HCT116 (cell line): ENCODE measurements at regions not wholly inside any gene's neighbourhood (a gene's known extent, or its start where the extent isn't known, plus 50 kb on each side); places are given as distances from the start of the nearest gene placed in this dataset.

Source experiments
- EZH2phosphoT487 ChIP-seq: fragments of 200-600 bp; IDR thresholded peaks from 2 replicates; pipeline ENCODE4 v1.6.1; 2018; ENCODE audit warnings: antibody characterized with exemption, borderline replicate concordance
- FOSL1 ChIP-seq: IDR thresholded peaks from 2 replicates; pipeline ENCODE4 v1.6.1; 2012; ENCODE audit warnings: low read depth
- JUND ChIP-seq: IDR thresholded peaks from 2 replicates; pipeline ENCODE4 v1.6.1; 2012
- POLR2A ChIP-seq: IDR thresholded peaks from 2 replicates; pipeline ENCODE4 v1.7.0; 2011; ENCODE audit warnings: borderline replicate concordance; ENCODE audit not compliant: insufficient read depth, insufficient read length; ENCODE audit errors: extremely low read depth
- POLR2AphosphoS5 ChIP-seq: IDR thresholded peaks from 2 replicates; pipeline ENCODE4 v1.6.1; 2011; ENCODE audit warnings: mild to moderate bottlenecking, low read depth, low read length, moderate library complexity
- SIN3A ChIP-seq: IDR thresholded peaks from 2 replicates; pipeline ENCODE4 v1.6.1; 2012; ENCODE audit warnings: low read depth
- YY1 ChIP-seq: IDR thresholded peaks from 2 replicates; pipeline ENCODE4 v1.6.1; 2011; ENCODE audit warnings: low read length, low read depth, moderate library complexity, mild to moderate bottlenecking; ENCODE audit not compliant: insufficient replicate concordance; ENCODE audit errors: extremely low read depth
- TF ChIP-seq, protein P1 (sequence below): IDR thresholded peaks from 2 replicates; pipeline ENCODE4 v1.6.1; 2012
- TF ChIP-seq, protein P2 (sequence below), 3 experiments: fragments of 200-600 bp in 1 of 3; sonication (generic) in 1 of 3; IDR thresholded peaks in 2 of 3; conservative IDR thresholded peaks in 1 of 3; 2 replicates each; pipeline ENCODE4 v1.5.1; 2012 to 2017; ENCODE audit warnings: low read depth in 2 of 3, low read length in 2 of 3, antibody characterized with exemption in 1 of 3, borderline replicate concordance in 1 of 3, control low read depth in 1 of 3, mild to moderate bottlenecking in 1 of 3, mixed read lengths in 1 of 3, mixed run types in 1 of 3, moderate library complexity in 1 of 3; ENCODE audit not compliant: insufficient read depth in 1 of 3

DNA sequence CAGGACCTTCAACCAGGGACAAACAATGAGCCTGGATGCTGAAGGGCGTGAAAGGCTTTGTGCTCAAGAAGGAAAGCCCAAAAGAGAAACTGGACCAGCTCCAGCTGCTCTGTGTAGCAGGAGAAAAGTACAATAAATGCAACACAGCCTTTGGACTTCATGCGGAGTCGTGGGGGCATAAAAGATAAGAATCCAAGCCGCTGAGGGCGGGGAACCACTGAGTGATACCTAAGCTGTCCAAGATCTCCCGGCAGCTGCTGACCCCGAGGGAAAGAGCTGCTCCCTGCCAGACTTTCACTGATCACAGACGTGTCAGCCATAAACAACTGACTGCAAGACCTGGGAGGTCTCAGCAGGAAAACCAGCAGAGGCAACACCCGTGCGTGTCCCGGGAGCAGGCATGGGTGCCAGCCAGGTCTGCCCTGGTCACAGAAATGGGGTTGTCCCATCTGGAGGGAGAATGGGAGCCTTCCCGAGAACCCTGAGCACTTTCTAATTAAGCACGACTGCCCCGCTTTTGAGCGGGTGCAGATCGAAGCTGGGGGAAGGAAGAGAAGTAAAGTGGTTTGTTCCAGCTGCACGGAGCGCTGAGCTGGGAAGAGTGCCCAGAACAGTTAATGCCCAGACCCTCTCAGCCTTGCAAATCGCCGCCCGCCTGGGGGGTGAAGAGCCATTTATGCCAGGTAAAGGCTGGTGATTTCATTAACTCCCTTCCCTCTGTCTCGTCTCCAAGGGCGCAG is 68.3 kb upstream of the TARDBP start:
- TF ChIP-seq EZH2phosphoT487 (no peak), SIN3A (no peak), POLR2A (no peak), FOSL1 (no peak), YY1 (no peak), JUND (no peak), POLR2AphosphoS5 (no peak)
- TF ChIP-seq, protein P1, sequence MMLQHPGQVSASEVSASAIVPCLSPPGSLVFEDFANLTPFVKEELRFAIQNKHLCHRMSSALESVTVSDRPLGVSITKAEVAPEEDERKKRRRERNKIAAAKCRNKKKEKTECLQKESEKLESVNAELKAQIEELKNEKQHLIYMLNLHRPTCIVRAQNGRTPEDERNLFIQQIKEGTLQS: no peak
- TF ChIP-seq, protein P2, sequence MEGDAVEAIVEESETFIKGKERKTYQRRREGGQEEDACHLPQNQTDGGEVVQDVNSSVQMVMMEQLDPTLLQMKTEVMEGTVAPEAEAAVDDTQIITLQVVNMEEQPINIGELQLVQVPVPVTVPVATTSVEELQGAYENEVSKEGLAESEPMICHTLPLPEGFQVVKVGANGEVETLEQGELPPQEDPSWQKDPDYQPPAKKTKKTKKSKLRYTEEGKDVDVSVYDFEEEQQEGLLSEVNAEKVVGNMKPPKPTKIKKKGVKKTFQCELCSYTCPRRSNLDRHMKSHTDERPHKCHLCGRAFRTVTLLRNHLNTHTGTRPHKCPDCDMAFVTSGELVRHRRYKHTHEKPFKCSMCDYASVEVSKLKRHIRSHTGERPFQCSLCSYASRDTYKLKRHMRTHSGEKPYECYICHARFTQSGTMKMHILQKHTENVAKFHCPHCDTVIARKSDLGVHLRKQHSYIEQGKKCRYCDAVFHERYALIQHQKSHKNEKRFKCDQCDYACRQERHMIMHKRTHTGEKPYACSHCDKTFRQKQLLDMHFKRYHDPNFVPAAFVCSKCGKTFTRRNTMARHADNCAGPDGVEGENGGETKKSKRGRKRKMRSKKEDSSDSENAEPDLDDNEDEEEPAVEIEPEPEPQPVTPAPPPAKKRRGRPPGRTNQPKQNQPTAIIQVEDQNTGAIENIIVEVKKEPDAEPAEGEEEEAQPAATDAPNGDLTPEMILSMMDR (IDR thresholded peaks at IDR 0.05 in 2 of 3, conservative IDR thresholded peaks at IDR 0.05 in 1 of 3; ENCODE audit: borderline replicate concordance in 1 of 3, insufficient read depth in 1 of 3, low read depth in 2 of 3, low read length in 2 of 3): no peak
